ENCODE measurements at regions not wholly inside any gene's neighbourhood (a gene's known extent, or its start where the extent isn't known, plus 50 kb on each side); places are given as distances from the start of the nearest gene placed in this dataset.

- no peak for TF ChIP-seq E2F6 (IDR thresholded peaks at IDR 0.05)
- no peak for TF ChIP-seq CTCF (IDR thresholded peaks at IDR 0.05; ENCODE audit: control extremely low read depth in 1 of 3, insufficient read depth in 1 of 3, low read depth in 1 of 3, low read length in 3 of 3)
- TF ChIP-seq GABPA (IDR thresholded peaks at IDR 0.05; ENCODE audit: borderline replicate concordance, insufficient read depth, low read length), result no peak
- no peak for TF ChIP-seq RAD21 (IDR thresholded peaks at IDR 0.05 in 1 of 2, conservative IDR thresholded peaks at IDR 0.05 in 1 of 2; ENCODE audit: low read depth in 2 of 2, low read length in 2 of 2)
- no peak for TF ChIP-seq POLR2A (IDR thresholded peaks at IDR 0.05; ENCODE audit: control extremely low read depth in 1 of 2, low read depth in 2 of 2, low read length in 2 of 2)
- no peak for TF ChIP-seq BRCA1 (IDR thresholded peaks at IDR 0.05; ENCODE audit: low read depth, low read length)
- TF ChIP-seq, protein P1, sequence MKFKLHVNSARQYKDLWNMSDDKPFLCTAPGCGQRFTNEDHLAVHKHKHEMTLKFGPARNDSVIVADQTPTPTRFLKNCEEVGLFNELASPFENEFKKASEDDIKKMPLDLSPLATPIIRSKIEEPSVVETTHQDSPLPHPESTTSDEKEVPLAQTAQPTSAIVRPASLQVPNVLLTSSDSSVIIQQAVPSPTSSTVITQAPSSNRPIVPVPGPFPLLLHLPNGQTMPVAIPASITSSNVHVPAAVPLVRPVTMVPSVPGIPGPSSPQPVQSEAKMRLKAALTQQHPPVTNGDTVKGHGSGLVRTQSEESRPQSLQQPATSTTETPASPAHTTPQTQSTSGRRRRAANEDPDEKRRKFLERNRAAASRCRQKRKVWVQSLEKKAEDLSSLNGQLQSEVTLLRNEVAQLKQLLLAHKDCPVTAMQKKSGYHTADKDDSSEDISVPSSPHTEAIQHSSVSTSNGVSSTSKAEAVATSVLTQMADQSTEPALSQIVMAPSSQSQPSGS (IDR thresholded peaks at IDR 0.05; ENCODE audit: low read length), result no peak
- no peak for TF ChIP-seq JUND (IDR thresholded peaks at IDR 0.05; ENCODE audit: low read length)
- no peak for TF ChIP-seq EZH2 (IDR thresholded peaks at IDR 0.05; ENCODE audit: low read depth, low read length, severe bottlenecking)
- TF ChIP-seq ZNF274 (IDR thresholded peaks at IDR 0.05; ENCODE audit: borderline replicate concordance, extremely low read depth, low read length), result no peak
- no peak for TF ChIP-seq EGR1 (IDR thresholded peaks at IDR 0.05; ENCODE audit: borderline replicate concordance, low read depth, low read length)
- no peak for TF ChIP-seq CHD1 (IDR thresholded peaks at IDR 0.05; ENCODE audit: low read depth, low read length)
- TF ChIP-seq SIN3A (conservative IDR thresholded peaks at IDR 0.05 in 1 of 2, IDR thresholded peaks at IDR 0.05 in 1 of 2; ENCODE audit: low read depth in 1 of 2, low read length in 2 of 2), result no peak
- TF ChIP-seq, protein P2, sequence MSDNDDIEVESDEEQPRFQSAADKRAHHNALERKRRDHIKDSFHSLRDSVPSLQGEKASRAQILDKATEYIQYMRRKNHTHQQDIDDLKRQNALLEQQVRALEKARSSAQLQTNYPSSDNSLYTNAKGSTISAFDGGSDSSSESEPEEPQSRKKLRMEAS (IDR thresholded peaks at IDR 0.05), result no peak
Observed at GRCh38 chr5:85320495-85320894, 935.8 kb upstream of the EDIL3 start.

Measured in H1 (cell line).